ENCODE measurements at regions not wholly inside any gene's neighbourhood (a gene's known extent, or its start where the extent isn't known, plus 50 kb on each side); places are given as distances from the start of the nearest gene placed in this dataset.

DNA sequence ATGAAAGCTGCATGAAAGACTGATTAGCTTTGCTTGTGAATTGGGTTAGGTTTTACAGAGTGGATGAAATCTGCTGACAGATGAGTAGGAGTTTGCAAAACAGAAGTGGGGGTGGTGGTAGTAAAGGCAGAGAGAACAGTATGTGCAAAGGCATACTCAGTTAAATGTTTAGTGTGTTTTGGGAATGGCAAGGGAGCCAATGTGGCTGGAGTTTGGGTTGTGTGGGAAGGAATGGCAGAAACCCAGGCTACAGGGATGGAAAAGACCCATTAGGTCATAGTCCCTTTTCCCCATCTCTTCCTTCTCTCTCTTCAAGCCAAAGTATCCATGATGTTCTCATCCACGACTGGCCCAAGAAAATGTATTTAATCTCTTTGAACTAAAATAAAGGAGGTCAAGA is 362.2 kb upstream of the LYPLAL1 start:
- FAIRE-seq (no peak), DNase-seq (ENCODE audit: low spot score) (no peak)

DNA sequence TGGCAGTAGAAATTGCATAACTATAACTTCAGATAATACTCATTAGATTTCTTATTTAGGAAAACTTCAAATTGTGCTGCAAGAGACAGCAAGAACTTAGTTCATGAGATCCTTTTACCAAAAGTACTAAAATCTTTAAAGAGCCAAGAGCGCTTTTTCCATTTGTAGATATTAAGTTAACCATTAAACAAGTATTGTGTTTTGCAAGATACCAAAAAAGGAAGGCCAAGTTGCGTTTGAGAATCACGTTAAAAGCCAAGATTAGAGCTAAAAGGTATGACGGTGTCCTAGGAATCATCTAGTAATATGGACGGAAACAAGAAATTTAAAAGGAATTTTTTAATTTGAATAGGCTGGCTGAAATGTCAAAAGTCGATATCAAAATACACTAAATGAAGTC is 361.3 kb upstream of the LYPLAL1 start:
- DNase-seq (ENCODE audit: low spot score) (no peak), FAIRE-seq (no peak)

DNA sequence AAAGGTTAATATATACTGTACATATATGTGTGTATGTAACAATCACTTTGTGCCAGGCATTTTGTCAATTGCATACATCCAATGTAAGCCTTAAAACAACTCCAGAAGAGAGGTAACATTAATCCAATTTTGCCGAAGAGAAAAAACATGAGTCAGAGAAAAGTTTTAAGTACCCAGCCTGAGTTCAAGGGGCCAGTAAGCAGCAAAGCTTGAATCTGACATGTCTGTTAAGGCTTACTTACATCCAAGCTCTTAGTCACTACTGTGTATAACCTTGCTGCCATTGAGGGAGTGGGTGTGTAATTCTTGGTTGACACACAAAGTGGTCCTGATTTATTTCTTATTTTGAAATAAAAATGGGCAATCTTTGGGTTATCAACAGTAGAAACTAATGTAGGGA is 360.4 kb upstream of the LYPLAL1 start:
- DNase-seq (ENCODE audit: low spot score), result no peak
- no peak for FAIRE-seq

DNA sequence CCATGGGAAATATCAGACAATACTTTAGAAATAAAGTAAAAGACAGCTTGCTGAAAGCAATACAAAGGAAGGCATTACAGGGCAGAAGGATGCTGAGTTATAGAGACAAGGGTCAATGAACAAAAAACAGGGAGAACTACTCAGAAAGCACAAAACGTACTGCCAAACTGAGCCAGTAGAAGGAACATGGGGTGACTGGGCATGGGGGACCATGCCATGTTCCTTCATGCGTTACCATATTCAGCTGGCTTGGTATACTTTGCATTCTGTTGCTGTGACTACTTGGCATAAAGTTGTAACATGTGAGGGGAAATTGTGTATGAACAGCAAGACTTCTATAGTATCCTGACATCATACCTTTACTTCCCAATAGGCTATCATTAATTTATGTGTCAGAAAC is 358.6 kb upstream of the LYPLAL1 start:
- no peak for DNase-seq (ENCODE audit: low spot score)
- FAIRE-seq, result no peak

DNA sequence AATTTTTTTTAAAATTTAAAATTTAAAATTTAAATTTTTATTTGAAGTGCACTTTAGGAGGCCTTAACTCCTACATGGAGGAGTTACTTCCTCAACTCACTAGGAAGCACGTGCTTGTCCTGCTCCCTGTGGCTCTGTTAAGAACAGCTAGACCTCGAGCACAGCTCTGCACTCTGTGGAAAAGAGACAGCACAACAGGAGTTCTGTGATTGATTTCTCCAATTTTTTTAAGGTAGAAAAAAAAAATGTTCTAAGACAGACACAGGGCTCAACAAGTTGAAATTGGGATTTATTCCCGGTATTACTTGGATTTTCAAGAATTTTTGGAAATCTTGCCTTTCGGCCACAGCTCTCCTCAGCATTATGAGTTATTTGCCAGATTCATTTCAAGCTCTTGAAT is 356.6 kb upstream of the LYPLAL1 start:
- DNase-seq (ENCODE audit: low spot score), result no peak
- no peak for FAIRE-seq

DNA sequence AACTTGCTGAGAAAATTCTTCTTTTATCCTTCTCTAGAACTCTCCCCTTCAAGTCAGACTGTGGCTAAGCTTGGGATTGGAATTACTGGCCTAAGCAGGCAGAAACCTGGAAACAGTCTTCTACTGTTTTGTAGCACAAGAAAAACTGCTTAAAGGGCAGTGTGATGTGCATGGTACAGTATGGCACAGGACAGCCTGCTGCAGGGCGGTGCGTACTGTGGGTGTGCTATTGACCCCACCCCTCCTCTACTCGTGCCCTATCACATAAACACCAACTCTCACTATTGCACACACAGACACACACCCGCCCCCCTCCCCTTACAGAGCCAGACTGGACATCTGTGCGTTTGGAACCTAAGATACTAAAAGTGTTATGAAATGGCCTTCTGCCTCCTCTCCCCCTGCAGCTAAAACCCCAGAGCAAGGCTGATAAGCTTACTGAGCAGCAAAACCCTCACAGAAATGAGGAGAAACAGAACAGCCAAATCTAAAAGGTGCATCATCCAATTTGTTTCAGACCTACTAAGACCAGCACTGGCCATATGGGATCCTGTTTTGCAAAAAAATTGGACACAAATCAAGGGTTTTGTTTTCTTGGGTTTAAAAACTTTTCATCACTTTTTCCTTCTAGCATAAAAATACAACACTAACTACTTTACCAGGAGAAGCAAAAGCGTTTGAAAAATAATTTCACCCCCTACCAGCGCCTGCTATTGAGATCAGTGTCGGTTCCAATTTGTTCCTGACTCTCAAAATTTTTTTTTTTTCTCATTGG is 355.8 kb upstream of the LYPLAL1 start:
- FAIRE-seq (no peak), DNase-seq (ENCODE audit: low spot score) (no peak)

DNA sequence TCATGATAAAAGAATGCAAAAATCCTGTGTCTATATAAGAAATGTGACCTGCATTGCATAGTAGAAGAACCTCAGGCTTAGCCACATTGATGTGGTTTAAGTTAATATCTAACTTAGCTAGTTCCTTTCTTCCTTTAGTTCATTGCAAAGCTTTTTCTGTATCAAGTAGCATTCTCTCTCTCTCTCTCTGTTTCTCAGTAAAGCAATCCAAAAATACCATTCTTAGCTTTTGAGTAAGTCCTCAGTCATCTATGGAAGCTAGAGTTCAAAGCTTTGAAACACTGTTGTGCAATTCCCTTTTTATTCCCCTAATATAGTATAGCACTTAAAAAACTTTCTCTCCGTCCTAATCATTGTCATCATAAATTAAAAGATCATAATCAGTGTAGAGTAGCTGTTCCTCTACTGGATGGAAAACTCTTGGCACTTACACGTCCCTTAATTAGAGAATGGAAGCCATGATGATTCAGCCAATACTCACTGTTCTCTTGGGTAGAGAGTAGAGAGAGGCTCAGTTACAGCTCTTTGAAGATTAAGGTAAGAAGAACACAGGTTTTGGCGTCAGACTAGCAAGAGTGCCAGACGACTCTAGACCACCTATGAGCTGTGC is 350.3 kb upstream of the LYPLAL1 start:
- no peak for FAIRE-seq
- DNase-seq (ENCODE audit: low spot score), result no peak

DNA sequence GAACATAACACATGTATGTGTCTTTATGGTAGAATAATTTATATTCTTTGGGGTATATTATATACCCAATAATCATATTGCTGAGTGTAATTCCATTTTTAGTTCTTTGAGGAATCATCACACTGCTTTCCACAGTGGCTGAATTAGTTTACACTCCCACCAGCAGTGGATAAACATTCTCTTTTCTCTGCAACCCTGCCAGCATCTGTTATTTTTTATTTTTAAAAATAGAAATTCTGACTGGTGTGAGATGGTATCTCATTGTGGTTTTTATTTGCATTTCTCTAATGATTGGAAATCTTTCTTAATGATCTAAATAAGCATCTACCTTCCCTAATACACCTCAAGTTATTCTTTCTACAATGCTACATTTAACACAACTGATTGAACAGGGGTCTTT is 346.2 kb upstream of the LYPLAL1 start:
- DNase-seq (ENCODE audit: low spot score) (no peak), FAIRE-seq (no peak)

DNA sequence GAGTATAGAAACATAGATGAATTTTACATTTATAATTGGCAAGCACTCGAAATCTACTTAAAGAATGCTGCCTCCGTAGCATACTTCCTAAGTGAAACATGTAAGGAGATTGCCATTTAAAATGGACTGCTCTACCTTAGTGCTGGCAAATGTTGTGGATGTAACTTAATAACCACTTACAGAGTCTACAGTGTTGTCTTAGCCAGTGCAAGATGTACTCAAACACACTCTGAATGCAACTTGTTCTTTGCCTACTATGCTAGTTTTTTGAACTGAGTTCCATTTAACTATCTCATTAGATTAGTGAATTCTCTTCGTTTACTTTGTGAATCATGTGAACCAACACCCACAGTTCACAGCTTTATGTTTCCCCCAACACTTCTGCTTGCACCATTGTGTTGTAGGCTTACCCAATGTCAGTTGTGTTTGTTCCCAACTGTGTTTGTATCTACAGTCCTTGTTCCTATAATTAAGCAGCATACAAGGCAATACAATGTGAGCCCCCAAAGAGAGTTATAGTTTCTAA is 345.5 kb upstream of the LYPLAL1 start:
- FAIRE-seq (no peak), DNase-seq (ENCODE audit: low spot score) (no peak)

DNA sequence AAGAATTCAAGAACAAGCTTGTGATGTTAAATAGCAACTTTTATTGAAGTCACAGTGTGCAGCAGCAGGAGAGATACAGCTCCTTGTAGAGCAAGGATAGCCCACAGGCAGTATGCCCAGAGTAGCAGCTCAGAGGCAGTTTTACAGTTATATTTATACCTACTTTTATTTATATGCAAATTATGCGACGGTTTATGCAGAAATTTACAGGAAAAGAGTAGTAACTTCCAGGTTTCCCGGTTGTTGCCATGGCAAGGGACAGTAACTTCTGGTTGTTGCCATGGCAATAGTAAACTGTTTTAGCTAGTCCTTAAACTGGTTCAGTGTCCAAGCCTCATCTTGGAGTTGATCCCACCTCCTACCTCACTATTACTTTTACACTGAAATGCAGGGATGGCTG is 344.6 kb upstream of the LYPLAL1 start:
- DNase-seq (ENCODE audit: low spot score) (no peak), FAIRE-seq (no peak)

DNA sequence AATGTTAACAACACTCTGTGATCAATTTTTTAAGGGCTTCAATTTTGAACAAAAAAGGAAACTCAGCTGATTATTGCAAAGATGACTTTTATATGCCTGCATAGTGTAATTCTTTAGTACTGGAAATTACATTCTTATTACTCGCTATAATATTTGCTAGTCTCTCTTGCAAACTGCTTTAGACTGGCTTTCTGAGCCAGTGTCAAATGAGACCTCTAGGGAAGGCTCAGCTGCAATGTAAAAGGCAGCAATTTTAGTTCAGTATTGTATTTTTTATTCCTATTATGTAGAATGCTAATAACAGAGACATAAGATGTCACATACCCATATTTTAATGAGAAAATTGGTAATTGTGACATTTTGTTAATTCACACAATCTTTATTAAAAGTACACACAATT is 338.1 kb upstream of the LYPLAL1 start:
- no peak for DNase-seq (ENCODE audit: low spot score)
- FAIRE-seq, result no peak

DNA sequence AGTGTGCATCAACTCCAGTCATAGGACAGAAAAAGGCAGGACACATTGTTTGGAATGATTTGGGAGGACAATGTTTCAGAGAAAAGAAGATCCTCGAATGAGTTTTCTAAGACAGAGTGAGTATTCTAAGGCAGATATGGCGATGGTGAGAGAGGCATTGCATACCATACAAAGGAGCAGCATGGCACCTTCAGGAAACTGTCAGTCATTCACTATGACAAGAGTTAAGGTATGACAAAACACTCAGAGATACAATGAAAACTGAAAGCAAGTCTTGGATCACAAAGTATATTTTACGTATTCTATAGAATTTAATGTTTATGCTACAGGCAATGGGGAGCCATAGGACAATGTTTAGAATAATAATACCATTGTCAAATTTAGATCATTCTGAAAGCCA is 337.4 kb upstream of the LYPLAL1 start:
- FAIRE-seq (no peak), DNase-seq (ENCODE audit: low spot score) (no peak)

DNA sequence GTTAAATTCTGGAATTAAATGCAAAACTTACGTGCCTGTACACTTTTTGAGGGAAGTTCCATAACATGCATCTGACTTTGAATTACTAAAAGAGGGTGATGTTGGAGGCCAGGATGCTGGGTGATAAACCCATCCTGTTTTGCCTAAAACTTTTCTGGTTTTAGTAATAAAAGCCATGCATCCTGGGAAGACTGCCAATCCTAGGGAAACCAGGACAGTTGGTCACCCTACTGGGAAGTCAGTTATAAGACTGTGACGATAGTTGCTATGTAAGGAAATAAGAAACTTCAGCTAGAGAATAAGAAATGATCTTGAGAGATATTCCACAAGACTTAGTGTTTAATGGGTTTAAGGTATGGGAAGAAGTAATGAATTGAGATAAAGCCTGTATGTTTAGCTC is 336.6 kb upstream of the LYPLAL1 start:
- DNase-seq (ENCODE audit: low spot score), result no peak
- no peak for FAIRE-seq

DNA sequence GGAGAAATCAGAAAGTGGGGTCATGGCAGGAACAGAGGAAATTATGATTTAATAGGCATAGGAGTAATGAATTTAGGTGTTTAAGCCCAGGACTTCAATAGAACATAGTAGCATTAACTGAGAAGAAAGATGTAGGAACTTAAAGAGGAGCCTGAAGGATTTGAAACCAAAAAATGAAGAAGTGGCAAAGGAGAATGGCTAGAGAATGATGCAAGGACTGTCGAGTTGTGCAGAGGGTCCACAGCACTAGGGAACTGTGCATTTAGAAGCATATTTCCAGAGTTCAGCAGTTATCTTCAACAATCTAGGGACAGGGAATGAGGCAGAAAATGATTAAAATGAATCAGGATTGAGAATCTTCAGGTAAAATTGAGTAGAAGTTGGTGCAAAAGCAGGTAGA is 328.1 kb upstream of the LYPLAL1 start:
- DNase-seq (ENCODE audit: low spot score), result no peak

DNA sequence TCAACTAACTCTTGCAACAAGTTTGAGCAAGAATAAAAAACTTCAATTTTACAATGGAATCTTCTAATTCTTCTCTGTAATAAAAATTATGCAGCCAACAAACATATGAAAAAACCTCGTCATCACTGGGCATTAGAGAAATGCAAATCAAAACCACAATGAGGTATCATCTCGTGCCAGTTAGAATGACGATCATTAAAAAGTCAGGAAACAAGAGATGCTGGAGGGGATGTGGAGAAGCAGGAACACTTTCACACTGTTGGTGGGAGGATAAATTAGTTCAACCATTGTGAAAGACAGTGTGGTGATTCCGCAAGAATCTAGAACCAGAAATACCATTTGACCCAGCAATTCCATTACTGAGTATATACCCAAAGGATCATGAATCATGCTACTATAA is 327.5 kb upstream of the LYPLAL1 start:
- no peak for DNase-seq (ENCODE audit: low spot score)
- no peak for FAIRE-seq

More for the DNA sequence above, 328.1 kb upstream of the LYPLAL1 start:
- no peak for FAIRE-seq

DNA sequence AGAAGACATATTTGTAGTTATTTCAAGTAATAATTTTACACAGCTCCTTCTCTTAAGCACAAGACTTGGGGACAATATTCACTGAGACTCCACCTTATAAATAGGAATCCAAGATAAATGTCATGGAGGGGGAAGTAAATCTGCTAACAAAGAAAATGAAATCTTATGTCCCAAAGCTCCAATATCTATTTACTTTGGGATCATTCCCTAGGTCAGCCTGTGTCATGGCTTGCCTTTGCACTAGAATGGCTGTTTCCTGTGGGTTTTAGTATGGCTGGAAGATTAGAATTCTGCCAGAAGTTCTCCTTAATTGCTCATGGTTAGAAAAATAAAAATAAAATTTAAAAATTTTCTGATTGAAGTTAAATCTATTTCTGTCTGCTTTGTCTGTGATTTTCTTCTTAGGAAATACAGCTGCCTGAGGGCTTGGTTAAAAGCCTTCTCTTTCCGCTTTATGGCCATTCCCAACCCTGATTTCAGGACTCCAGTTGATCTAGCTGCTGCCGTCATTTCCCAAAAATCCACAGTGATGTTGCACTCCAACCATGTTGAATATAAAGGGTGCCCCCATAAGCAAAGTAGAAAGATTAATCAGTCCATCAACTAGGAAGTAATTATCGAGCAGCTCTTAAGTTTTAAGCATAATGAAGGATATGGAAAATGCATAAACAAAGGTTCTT is 326.4 kb upstream of the LYPLAL1 start:
- DNase-seq (ENCODE audit: low spot score), result no peak
- no peak for FAIRE-seq

DNA sequence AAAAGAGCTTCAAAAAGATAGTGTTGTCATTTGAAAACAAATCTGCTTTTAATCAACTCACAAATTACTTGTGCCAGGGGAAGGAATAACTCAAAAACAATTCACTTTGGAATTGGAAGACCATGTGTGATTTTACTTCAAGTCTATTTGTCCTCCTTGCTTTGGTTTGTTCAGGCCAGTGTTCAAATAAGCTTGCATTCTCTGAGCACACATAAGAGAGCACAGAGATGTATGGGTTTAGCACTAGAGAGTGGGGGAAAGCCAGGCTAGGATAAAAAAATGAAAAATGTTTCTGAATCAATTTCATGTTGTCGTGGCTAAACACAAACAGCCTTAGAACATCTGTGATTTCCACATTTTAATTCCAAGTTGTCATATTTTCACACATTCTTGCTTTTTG is 325.7 kb upstream of the LYPLAL1 start:
- no peak for DNase-seq (ENCODE audit: low spot score)
- FAIRE-seq, result no peak

DNA sequence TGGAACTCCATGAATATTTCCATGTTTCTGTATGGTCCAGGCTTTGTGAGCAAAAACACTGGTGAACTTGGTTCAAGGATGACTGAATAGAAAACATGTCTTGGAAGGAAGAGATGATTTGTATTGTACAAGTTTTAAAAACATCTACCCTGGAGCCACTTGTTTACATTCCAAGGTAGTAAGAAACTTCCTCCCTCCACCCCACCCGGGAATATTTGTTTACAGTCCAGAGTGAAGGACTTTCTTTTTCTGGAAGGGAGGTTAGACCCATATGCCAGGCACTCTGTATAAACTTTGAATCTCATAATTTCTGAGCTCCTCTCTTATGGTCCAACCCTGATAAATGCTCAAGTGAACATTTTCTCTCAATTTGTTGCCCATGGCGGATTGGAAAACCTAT is 323.3 kb upstream of the LYPLAL1 start:
- DNase-seq (ENCODE audit: low spot score) (no peak), FAIRE-seq (no peak)

DNA sequence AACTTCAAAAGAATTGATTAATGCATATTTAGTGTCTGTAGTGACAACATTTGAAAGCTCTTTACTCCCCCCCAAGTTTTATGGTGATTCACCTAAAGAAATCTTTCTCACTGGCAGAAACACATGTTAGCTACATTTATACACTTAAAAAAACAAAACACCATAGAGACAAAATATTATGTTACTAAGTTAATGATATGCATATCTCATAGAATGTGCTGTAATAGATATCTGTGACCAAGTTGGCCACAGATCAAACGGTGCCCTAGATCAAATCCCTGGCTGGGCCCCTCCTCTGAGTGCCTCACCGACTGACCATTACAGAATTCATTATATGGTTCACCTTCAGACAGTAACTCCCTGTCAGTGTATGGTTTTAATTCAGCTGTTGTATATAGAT is 322.1 kb upstream of the LYPLAL1 start:
- DNase-seq (ENCODE audit: low spot score), result no peak
- no peak for FAIRE-seq

DNA sequence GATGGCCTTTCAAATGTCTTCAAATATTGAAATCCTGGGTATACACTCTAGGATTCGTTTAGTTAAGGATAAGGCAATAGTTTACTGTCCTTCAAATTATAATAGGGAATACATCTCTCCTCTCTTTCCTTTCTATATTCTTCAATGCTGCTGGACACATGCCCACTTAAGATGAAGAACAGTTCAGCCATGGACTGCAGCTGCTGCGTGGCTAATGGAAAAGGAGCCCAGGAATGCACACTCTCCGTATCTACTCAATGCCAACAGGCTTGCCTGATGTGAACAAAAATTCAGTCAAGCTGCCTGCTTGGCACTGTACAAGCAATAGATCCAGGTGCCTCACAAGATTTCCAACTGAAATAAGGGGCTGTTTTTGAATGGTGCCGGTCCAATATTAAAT is 321.2 kb upstream of the LYPLAL1 start:
- no peak for FAIRE-seq

DNA sequence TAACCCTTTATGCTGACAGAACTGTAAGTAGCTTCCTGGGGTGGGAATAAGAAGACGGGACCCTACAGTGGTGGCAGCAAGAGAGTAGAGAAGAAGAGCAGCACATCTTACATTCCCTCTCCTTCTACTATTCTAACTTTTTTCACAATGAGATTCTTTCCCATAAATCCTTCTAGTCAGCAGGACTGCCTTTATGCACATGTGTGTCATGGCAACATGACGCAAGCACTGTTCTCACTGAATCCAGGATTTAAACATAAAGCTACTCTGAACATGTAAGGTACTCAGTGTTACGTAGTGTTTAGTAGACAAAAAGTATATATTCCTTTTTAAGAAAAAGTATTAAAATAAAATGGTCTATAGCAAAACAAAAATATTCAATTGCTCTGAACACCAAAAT is 309.7 kb upstream of the LYPLAL1 start:
- DNase-seq (ENCODE audit: low spot score) (no peak), FAIRE-seq (no peak)

More for the DNA sequence above, 321.2 kb upstream of the LYPLAL1 start:
- no peak for DNase-seq (ENCODE audit: low spot score)

DNA sequence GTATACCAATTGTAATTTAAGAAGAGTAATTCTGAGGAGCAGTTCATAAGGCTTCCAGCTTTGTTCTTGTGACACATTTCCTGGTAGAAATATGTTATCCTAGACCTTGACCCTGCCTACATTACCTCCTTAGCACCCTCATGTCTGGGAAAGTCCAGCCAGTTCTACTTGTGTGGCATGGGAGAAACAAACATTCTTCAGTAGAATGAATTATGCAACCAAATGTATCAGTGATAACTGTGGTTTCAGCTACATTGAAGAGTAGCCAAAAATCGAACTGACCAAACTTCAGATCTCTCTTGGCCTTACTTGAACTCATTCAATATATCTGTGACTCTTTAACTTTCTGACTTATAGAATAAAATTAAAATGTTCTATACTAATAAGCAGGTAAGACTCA is 308.1 kb upstream of the LYPLAL1 start:
- DNase-seq (ENCODE audit: low spot score), result no peak
- FAIRE-seq, result no peak

DNA sequence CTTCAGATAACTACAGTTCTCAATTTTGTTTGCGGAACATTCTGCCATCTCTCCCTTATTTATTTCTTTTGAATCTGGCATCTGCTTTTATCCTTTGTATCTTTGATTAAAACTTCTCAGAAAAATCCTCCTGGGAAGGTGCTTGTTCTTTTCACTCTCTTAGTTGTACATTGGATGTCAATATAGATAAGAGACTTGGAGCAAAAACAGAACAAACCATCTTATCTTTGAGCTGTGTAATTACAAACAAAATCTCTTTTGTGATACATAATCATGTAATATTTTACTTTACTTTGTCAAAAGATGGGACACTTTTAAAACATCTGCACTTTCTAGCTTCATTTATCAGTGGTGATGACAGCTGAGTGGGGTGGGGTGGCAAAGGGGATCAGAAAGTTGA is 307.2 kb upstream of the LYPLAL1 start:
- FAIRE-seq, result no peak
- DNase-seq (ENCODE audit: low spot score), result no peak

Measured in urothelium cell line (cell line).